Endothelial cell (in vitro differentiated cells): ENCODE measurements at regions not wholly inside any gene's neighbourhood (a gene's known extent, or its start where the extent isn't known, plus 50 kb on each side); places are given as distances from the start of the nearest gene placed in this dataset.

Source experiments
- DNase-seq: peaks from one replicate; pipeline ENCODE4 v3.0.0; 2021; ENCODE audit warnings: low spot score
- H3K27ac Mint-ChIP-seq: one replicate; pipeline ENCODE4 v1.8.0; 2021; ENCODE audit warnings: mixed read lengths, inconsistent platforms; ENCODE audit not compliant: unreplicated experiment
- H3K27me3 Mint-ChIP-seq: one replicate; pipeline ENCODE4 v1.8.0; 2021; ENCODE audit warnings: mild to moderate bottlenecking, moderate library complexity, mixed read lengths, inconsistent platforms; ENCODE audit not compliant: unreplicated experiment
- H3K36me3 Mint-ChIP-seq: one replicate; pipeline ENCODE4 v1.8.0; 2021; ENCODE audit warnings: mild to moderate bottlenecking, low read depth, mixed read lengths, inconsistent platforms; ENCODE audit not compliant: unreplicated experiment
- H3K4me1 Mint-ChIP-seq: one replicate; pipeline ENCODE4 v1.8.0; 2021; ENCODE audit warnings: mild to moderate bottlenecking, mixed read lengths, inconsistent platforms; ENCODE audit not compliant: unreplicated experiment
- H3K4me3 Mint-ChIP-seq: one replicate; pipeline ENCODE4 v1.8.0; 2021; ENCODE audit warnings: mild to moderate bottlenecking, mixed read lengths, inconsistent platforms; ENCODE audit not compliant: unreplicated experiment
- H3K9me3 Mint-ChIP-seq: one replicate; pipeline ENCODE4 v1.8.0; 2021; ENCODE audit warnings: mixed read lengths, inconsistent platforms; ENCODE audit not compliant: unreplicated experiment
- CTCF ChIP-seq: fragments of 200-600 bp; sonication (generic); IDR thresholded peaks from one replicate; pipeline ENCODE4 v1.5.0; 2021; ENCODE audit warnings: antibody characterized with exemption; ENCODE audit not compliant: unreplicated experiment

GRCh38 chr7:22622116-22622785 is 104.7 kb upstream of the IL6 start:
- DNase-seq, result no peak
- Mint-ChIP-seq H3K27ac (no peak overlapping the region), H3K4me3 (no peak overlapping the region), H3K9me3 (no peaks in the 10 kb centered on the region), H3K36me3 (no peaks in the 10 kb centered on the region), H3K4me1 (no peaks in the 10 kb centered on the region), H3K27me3 (no peaks in the 10 kb centered on the region)
- no peak for TF ChIP-seq CTCF

DNA sequence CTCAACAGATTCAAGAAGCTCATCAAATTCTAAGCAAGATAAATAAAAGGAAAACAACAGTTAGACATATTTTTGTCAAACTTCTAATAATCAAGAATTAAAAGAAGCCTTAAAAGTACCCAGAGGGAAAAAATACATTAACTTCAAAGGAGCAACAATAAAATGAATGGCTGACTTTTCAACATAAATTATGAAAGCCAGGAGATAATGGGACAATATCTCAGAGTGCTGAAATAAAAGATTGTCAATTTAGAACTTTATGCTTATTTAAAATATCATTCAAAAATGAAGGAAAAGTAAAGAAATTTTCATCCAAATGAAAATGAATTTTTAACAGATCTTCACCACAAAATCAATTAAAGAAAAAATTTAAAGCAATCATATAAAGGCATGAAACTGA is 108.5 kb upstream of the IL6 start:
- no peak for DNase-seq
- H3K4me1 Mint-ChIP-seq, result no peaks in the 10 kb centered on the region
- no peaks in the 10 kb centered on the region for H3K27me3 Mint-ChIP-seq
- no peak overlapping the region for H3K4me3 Mint-ChIP-seq
- no peak for TF ChIP-seq CTCF
- H3K27ac Mint-ChIP-seq, result no peak overlapping the region
- H3K9me3 Mint-ChIP-seq, result no peaks in the 10 kb centered on the region
- no peaks in the 10 kb centered on the region for H3K36me3 Mint-ChIP-seq

DNA sequence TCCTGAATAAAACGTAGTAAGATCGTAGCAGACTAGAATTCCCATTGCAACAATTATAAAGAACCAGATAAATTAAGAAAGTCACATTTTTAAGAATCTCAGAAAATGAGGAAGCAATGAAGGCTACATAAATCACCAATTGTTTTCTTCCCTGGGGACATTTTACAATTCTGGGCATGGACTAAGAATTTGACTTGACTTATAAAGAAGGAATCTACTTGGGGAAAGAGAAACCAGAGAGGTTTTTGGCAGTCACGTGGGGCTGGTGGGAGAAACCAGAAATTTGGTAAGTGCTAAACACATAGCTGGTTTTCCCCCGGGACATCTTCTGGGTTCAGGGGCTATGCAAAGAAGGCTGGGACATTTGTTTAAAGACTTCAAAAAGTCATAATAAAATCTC is 109.8 kb upstream of the IL6 start:
- no peak for DNase-seq
- Mint-ChIP-seq H3K27ac (no peak overlapping the region), H3K4me3 (no peak overlapping the region), H3K9me3 (no peaks in the 10 kb centered on the region), H3K27me3 (no peaks in the 10 kb centered on the region), H3K4me1 (no peaks in the 10 kb centered on the region), H3K36me3 (no peaks in the 10 kb centered on the region)
- no peak for TF ChIP-seq CTCF

DNA sequence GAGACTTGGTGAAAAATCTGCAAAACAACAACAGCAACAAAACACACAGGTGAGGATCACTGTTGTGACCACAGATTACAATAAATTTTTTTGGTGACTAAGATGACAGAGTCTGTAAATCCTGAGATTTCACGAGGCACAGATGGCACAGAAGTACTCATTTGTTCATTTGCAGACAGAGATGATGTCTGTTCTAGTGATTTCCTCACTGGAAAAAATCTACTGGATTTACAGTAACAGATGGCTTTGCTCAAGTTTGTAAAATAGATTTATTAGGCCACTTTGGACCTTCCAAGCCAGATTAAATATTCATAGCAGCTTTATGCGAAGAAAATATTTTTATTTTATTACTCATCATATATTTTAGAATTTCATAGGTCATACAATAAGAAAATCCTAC is 113.5 kb upstream of the IL6 start:
- DNase-seq, result no peak
- Mint-ChIP-seq H3K9me3 (no peaks in the 10 kb centered on the region), H3K4me3 (no peak overlapping the region), H3K4me1 (peaks cover 9% of the 10 kb centered on the region), H3K36me3 (no peaks in the 10 kb centered on the region), H3K27ac (no peak overlapping the region), H3K27me3 (no peaks in the 10 kb centered on the region)
- TF ChIP-seq CTCF, result no peak

DNA sequence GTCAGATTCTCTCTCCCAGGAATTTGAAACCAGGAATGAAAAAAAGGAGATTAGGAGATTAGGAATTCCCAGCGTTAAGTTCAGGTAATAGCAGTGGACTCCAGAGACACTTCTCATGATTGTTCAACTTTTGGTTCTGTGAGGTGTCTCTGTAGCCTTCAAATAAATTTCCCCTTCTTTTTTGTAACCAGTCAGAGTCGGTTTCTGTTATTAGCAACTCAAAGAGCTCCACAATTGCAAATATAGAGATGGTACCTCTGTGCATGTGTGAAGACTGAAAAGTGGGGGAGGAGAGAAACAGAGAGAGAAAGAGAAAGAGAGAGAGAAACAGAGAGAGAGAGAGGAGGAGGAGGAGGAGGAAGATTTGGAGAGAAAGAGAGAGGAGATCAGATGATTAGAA is 112.8 kb upstream of the STEAP1B start:
- H3K4me1 Mint-ChIP-seq, result peaks cover 9% of the 10 kb centered on the region
- no peaks in the 10 kb centered on the region for H3K36me3 Mint-ChIP-seq
- H3K27ac Mint-ChIP-seq, result no peak overlapping the region
- no peak overlapping the region for H3K4me3 Mint-ChIP-seq
- TF ChIP-seq CTCF, result no peak
- no peaks in the 10 kb centered on the region for H3K27me3 Mint-ChIP-seq
- DNase-seq, result no peak
- H3K9me3 Mint-ChIP-seq, result no peaks in the 10 kb centered on the region
